ENCODE measurements at regions not wholly inside any gene's neighbourhood (a gene's known extent, or its start where the extent isn't known, plus 50 kb on each side); places are given as distances from the start of the nearest gene placed in this dataset.

DNA sequence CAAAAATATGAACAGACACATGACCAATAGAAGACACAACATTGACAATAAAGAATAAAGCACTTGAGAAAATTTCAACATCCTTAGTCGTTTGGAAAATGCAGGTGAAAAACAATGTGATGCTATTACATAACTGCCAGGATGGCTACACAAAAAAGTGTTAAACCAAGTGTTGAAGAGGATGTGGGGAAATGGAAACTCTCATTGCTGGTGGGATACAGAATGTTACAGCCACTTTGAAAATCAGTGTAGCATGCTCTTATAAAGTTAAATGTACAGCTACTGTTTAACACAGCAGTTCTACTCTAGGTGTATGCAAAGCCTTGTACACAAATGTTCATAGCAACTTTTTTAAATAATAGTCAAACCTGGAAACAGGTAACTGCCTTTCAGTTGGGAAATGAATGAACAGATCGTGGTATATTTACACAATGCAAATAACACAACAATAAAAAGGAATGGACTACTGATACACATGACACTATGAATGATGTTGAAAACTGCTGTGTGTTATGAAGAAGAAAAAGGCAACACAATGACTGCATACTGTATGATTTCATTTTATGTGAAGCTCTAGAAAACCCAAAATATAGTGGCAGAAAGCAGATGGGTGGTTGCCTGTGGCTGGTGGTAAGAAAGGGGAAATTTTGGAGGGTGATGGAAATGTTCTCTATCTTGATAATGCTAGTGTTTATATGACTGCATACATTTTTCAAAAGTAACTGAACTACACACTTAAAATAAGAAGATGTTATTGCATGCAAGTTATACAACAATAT, 102.2 kb upstream of the VIPR2 start:
- Histone ChIP-seq H3K27me3 (ENCODE audit: insufficient read depth, low read length) (no peaks in the 10 kb centered on the region), H3K4me2 (ENCODE audit: insufficient read depth, low read length) (no peak overlapping the region), H3K4me1 (ENCODE audit: insufficient read depth, low read length) (no peaks in the 10 kb centered on the region), H3K36me3 (ENCODE audit: insufficient read depth, low read length) (no peaks in the 10 kb centered on the region), H3K27ac (ENCODE audit: low read depth, low read length) (no peak overlapping the region), H2AFZ (ENCODE audit: low read length) (no peak overlapping the region), H3K79me2 (ENCODE audit: insufficient read depth, low read length) (no peaks in the 10 kb centered on the region), H3K9me3 (ENCODE audit: low read depth, low read length) (no peaks in the 10 kb centered on the region), H4K20me1 (ENCODE audit: insufficient read depth, low read length) (no peaks in the 10 kb centered on the region), H3K4me3 (ENCODE audit: insufficient read depth, low read length) (no peak overlapping the region)
- no peak for DNase-seq (ENCODE audit: insufficient read length, low spot score, missing footprints)
- TF ChIP-seq CTCF (IDR thresholded peaks at IDR 0.05; ENCODE audit: extremely low read depth, low read depth, low read length) = no peak

- TF ChIP-seq CTCF (IDR thresholded peaks at IDR 0.05; ENCODE audit: extremely low read depth, low read depth, low read length) = no peak
- Histone ChIP-seq H3K79me2 (ENCODE audit: insufficient read depth, low read length) (no peaks in the 10 kb centered on the region), H3K27me3 (ENCODE audit: insufficient read depth, low read length) (no peaks in the 10 kb centered on the region), H3K4me3 (ENCODE audit: insufficient read depth, low read length) (no peak overlapping the region), H3K4me1 (ENCODE audit: insufficient read depth, low read length) (no peaks in the 10 kb centered on the region), H3K9me3 (ENCODE audit: low read depth, low read length) (peaks cover 2% of the 10 kb centered on the region), H3K27ac (ENCODE audit: low read depth, low read length) (no peak overlapping the region), H2AFZ (ENCODE audit: low read length) (no peak overlapping the region), H3K36me3 (ENCODE audit: insufficient read depth, low read length) (no peaks in the 10 kb centered on the region), H3K4me2 (ENCODE audit: insufficient read depth, low read length) (no peak overlapping the region), H4K20me1 (ENCODE audit: insufficient read depth, low read length) (no peaks in the 10 kb centered on the region)
- no peak for DNase-seq (ENCODE audit: insufficient read length, low spot score, missing footprints)
Measured at GRCh38 chr7:159240962-159241361, 96.3 kb upstream of the VIPR2 start.

DNA sequence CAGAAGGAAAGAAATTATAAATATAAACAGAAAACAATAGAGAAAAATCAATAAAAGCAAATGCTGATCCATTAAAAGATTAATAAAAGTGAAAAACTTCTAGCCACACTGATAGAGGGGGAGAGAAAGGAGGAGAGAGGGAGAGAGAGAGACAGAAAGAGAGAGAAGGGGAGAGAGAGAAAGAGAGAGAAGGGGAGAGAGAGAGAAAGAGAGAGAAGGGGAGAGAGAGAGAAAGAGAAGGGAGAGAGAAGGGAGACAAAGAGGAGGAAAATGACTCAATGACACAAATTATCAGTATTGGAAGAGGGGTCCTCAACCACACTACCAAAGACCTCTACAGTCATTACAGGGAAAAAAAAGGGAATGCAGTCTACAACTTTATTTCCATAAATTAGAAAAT, 94.4 kb upstream of the VIPR2 start:
- no peak for DNase-seq (ENCODE audit: insufficient read length, low spot score, missing footprints)
- H3K4me3 ChIP-seq (ENCODE audit: insufficient read depth, low read length) = no peak overlapping the region
- H3K36me3 ChIP-seq (ENCODE audit: insufficient read depth, low read length) = no peaks in the 10 kb centered on the region
- peaks cover 2% of the 10 kb centered on the region for H3K9me3 ChIP-seq (ENCODE audit: low read depth, low read length)
- no peak overlapping the region for H3K4me2 ChIP-seq (ENCODE audit: insufficient read depth, low read length)
- no peak overlapping the region for H2AFZ ChIP-seq (ENCODE audit: low read length)
- H3K79me2 ChIP-seq (ENCODE audit: insufficient read depth, low read length) = no peaks in the 10 kb centered on the region
- no peaks in the 10 kb centered on the region for H4K20me1 ChIP-seq (ENCODE audit: insufficient read depth, low read length)
- H3K4me1 ChIP-seq (ENCODE audit: insufficient read depth, low read length) = no peaks in the 10 kb centered on the region
- no peak overlapping the region for H3K27ac ChIP-seq (ENCODE audit: low read depth, low read length)
- H3K27me3 ChIP-seq (ENCODE audit: insufficient read depth, low read length) = no peaks in the 10 kb centered on the region
- no peak for TF ChIP-seq CTCF (IDR thresholded peaks at IDR 0.05; ENCODE audit: extremely low read depth, low read depth, low read length)

GRCh38 chr7:159238541-159238940, 93.9 kb upstream of the VIPR2 start:
- Histone ChIP-seq H2AFZ (ENCODE audit: low read length) (no peak overlapping the region), H3K27ac (ENCODE audit: low read depth, low read length) (no peak overlapping the region), H3K9me3 (ENCODE audit: low read depth, low read length) (peaks cover 2% of the 10 kb centered on the region), H3K4me1 (ENCODE audit: insufficient read depth, low read length) (no peaks in the 10 kb centered on the region), H3K36me3 (ENCODE audit: insufficient read depth, low read length) (no peaks in the 10 kb centered on the region), H3K4me2 (ENCODE audit: insufficient read depth, low read length) (no peak overlapping the region), H3K79me2 (ENCODE audit: insufficient read depth, low read length) (no peaks in the 10 kb centered on the region), H4K20me1 (ENCODE audit: insufficient read depth, low read length) (no peaks in the 10 kb centered on the region), H3K27me3 (ENCODE audit: insufficient read depth, low read length) (no peaks in the 10 kb centered on the region), H3K4me3 (ENCODE audit: insufficient read depth, low read length) (no peak overlapping the region)
- DNase-seq (ENCODE audit: insufficient read length, low spot score, missing footprints) = no peak
- TF ChIP-seq CTCF (IDR thresholded peaks at IDR 0.05; ENCODE audit: extremely low read depth, low read depth, low read length) = no peak

Measured in osteoblast (primary cell).